HG02938 (cell line): ENCODE measurements at regions not wholly inside any gene's neighbourhood (a gene's known extent, or its start where the extent isn't known, plus 50 kb on each side); places are given as distances from the start of the nearest gene placed in this dataset.

Experiments used
- ATAC-seq: cut with Tn5 transposase; IDR thresholded peaks from one replicate; pipeline ENCODE4 v1.9.1; 2021; ENCODE audit warnings: mild to moderate bottlenecking, moderate library complexity; ENCODE audit not compliant: unreplicated experiment

- no peak for ATAC-seq
Measured at GRCh38 chr11:38315151-38315550, 1717.1 kb upstream of the RAG2 start.

DNA sequence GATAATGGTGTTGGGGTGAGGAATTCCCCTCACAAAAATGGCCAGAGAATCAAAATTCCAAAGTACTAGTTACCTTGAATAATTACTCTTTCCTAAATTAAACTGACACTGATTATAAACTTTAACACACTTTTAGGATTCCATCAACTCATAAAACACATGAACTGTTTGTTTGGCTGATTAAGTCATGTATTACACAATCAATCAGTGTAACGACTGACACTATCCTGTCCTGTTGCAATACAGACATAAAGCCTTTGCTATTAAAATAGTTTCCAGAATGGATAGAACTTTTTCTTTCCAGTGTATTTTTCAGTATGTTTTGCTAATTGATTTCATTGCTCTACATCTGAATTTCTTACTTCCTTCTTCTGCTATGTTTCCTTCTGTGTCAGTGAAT lies 1709.4 kb upstream of the RAG2 start:
- ATAC-seq: no peak

- ATAC-seq: no peak
Measured at GRCh38 chr11:38305682-38306081, 1707.6 kb upstream of the RAG2 start.

DNA sequence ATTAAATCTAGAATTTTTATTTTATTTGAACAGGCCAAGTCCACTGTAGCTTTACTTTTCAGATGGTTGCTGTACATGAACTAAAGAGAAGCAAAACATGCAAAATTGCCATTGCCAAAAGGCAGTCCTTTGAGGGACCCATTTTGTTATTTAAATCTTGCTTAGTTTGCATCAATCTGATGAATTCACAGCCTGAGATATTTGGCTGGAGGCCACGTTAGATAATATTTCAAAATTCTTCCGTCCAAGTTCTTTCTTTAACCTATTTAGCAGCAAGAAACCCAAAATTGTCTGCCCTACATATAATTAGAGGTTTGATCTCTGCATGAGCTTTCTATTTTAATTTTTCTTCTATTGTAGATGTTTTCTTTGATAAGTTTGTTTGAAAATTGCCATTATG lies 1706.9 kb upstream of the RAG2 start:
- ATAC-seq: no peak

DNA sequence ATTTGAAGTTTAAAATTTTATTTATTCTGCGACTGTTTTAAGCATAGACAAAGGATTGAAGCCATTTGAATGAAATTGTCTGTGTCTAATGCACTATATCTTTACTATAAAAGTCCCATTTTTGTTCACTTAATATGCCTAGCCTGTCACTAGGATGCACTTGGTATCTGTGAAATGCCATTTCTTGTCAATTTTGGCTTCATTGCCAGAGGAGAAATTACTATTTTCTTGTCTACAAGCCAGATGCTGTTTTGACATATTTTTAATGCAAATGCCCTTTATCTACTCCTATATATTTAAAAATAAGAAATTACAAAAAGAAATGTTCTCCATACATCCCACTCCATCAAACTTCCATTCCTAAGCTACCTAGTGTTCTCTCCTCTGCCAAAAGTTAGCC lies 1704.5 kb upstream of the RAG2 start:
- ATAC-seq: no peak

- ATAC-seq: no peak
Measured at GRCh38 chr11:38300570-38300969, 1702.5 kb upstream of the RAG2 start.

GRCh38 chr11:38296211-38296776 lies 1698.3 kb upstream of the RAG2 start:
- no peak for ATAC-seq

DNA sequence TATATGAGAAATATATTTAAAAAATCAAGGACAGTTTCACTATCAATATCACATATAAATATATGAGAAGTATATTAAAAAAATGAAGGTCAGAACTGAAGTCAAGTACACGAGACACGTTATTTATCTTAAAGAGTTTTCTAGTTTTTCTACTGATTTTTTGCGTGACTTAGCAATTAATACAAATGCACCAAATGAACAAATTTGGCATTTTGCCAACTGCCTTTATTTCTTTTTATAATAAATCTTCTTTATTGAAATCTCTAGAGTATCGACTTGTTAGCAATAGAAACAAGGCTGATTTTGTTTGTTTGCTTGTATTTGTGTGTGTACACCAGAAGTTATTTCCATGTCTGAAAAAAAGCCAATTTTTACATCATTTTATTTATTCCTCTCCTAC lies 1684.7 kb upstream of the RAG2 start:
- no peak for ATAC-seq

- ATAC-seq: no peak
Measured at GRCh38 chr11:38278457-38279141, 1680.6 kb upstream of the RAG2 start.

DNA sequence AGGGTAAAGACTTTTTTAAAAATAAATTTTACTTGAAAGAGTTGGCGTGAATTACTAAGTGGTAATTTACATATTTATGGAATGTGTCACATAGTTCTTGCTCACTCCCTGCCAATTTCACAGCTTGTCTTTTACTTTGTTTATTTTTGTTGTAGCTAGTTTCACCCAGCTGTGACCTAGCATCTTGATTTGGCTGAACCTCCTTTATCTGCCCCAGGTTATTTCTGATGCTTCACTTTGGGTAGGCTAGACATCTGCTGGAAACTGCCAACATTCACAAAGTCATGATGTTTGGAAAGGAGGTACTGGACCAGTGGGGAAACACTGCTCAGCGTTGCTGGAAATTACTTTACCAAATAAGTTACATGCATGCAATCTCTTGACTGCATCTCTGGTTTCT lies 1676.0 kb upstream of the RAG2 start:
- ATAC-seq: no peak

- ATAC-seq: no peak
Measured at GRCh38 chr11:38272376-38272775, 1674.3 kb upstream of the RAG2 start.

- ATAC-seq: no peak
Measured at GRCh38 chr11:38266691-38267090, 1668.7 kb upstream of the RAG2 start.

DNA sequence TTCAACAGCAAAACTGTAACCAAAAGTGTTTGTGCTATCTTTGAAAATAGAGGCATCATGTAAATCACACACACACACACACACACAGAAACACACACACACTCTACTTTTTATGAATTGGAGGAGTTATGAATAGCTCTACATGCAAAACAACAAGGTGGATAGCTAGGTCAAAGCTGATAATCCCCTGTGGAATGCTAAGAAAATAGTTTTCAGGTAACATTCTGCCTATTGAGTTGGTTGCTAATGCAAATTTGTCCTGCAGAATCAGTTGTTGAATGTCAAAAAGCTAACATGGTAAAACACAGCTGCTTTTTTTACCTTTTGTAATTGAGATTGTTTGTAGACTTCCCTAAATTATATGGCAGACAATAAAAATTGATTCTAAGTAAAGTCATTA lies 1658.4 kb upstream of the RAG2 start:
- no peak for ATAC-seq

- no peak for ATAC-seq
Measured at GRCh38 chr11:38254913-38255312, 1656.9 kb upstream of the RAG2 start.

DNA sequence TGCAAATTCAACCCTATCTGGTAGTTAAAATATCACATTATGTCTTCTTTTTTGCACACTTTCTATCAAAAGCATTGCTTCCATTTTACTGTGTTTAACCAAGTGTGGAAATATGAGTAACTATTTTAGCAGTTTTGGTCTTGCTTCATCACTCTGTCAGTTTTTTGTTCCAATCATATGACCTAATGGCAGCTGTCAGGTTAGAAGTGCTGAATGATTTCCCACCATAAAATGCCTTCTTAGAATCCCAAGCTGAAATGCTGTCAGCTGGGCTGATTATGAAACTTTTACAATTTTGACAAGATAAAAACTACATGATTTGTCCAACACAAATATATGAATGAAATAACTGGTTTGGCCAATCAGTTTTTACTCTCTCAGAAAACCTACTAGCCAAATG lies 1654.6 kb upstream of the RAG2 start:
- ATAC-seq: no peak

DNA sequence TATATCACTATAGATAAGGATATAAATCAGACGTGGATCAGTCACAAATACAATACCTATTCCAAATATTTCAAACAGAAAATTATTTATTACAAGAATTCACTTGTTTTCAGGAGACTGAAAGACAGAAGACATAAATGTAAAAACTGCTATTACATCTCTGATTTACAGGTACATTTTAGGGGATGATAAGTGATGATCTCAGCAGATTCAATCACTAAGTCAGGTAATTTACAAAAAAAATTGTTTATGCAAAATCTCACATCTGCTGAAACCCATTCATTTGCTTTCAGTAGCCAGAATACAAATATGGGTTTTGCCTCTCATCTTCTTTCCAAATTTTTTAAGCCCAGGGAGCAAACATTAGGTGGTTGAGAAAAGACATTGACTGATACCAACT lies 1648.4 kb upstream of the RAG2 start:
- ATAC-seq: no peak

- ATAC-seq: no peak
Measured at GRCh38 chr11:38226684-38227083, 1628.6 kb upstream of the RAG2 start.

GRCh38 chr11:38221295-38221694 lies 1623.3 kb upstream of the RAG2 start:
- no peak for ATAC-seq

GRCh38 chr11:38219636-38220035 lies 1621.6 kb upstream of the RAG2 start:
- ATAC-seq: no peak

GRCh38 chr11:38208951-38209350 lies 1610.9 kb upstream of the RAG2 start:
- no peak for ATAC-seq

GRCh38 chr11:38206663-38207062 lies 1608.6 kb upstream of the RAG2 start:
- no peak for ATAC-seq

- ATAC-seq: no peak
Measured at GRCh38 chr11:38191101-38191500, 1593.1 kb upstream of the RAG2 start.
